NCI-H128 (cell line): ENCODE measurements at regions not wholly inside any gene's neighbourhood (a gene's known extent, or its start where the extent isn't known, plus 50 kb on each side); places are given as distances from the start of the nearest gene placed in this dataset.
"Not testable (repeated sequence)": the region's sequence is repeated elsewhere in the genome, so short reads cannot be mapped to it uniquely, and the experiment has no call there.

ENCODE experiments used
- DNase-seq: peaks from one replicate; lab custom pipeline; 2025; ENCODE audit not compliant: unreplicated experiment; lab: John Stamatoyannopoulos, UW

GRCh38 chr1:243996223-243996622, 54.9 kb upstream of the ZBTB18 start:
- DNase-seq: no peak

DNA sequence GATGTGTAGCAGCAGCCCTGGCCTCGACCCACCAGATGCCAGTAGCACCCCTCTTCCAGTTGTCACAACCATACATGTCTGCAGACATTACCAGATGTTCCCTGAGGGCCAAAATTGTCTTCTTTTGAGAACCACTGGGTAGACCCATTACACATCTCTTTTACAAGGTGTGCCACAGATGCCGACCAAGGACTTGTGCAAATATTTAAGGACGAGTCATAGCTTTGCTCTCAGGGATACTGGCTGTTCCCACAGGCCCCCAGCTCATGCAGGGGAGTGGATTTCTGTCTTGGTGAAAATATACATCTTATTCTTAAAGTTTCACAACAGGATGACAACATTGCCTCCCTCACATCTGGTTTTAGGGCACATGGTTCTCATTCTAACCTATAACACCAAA, 59.4 kb upstream of the ZBTB18 start:
- DNase-seq: no peak

GRCh38 chr1:243984788-243985187, 66.3 kb upstream of the ZBTB18 start:
- no peak for DNase-seq

DNA sequence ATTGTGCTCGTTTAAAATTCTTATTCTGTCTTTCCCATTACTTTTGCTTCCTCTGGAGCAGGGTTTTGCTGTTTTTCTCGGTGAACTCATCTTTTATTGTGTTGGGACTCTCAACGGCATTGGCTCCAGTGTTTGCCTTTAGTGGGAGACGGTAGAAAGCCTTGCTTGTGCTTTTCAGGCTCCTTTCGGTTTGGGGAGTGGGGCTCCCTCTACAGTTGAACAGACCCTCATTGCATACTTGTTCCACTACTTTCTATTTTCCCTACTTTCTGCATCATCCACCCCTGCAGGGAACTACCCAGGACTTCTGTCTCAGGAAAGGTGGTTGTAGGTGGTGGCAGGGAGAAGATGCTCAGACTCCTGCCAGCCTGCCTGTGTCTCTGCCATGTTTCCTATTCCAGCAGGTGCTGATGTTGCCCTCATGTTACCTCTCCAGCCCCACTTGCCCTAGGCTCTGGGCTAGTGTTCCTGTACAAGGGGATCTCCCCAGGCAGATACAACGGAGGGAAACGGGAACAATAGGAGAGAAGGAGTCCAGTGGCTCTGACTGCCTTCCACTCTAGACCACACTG, 68.5 kb upstream of the ZBTB18 start:
- no peak for DNase-seq

DNA sequence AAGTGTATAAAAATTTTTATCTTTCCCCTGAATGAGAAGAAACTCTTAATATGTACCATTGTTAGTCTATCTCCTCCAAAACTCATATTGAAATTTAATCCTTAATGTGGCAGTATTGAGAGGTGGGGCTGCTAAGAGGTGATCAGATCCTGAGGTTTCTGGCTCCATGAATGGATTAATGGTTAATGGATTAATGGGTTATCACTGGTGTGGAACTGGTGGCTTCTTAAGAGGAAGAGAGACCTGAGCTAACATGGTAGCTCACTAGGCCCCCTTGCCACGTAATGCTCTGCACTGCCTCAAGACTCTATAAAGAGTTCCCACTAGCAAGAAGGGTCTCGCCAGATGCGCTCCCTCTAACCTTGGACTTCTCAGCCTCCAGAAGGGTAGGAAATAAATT, 70.6 kb upstream of the ZBTB18 start:
- DNase-seq: no peak

GRCh38 chr1:243980071-243980470, 71.0 kb upstream of the ZBTB18 start:
- no peak for DNase-seq

GRCh38 chr1:243979396-243979795, 71.7 kb upstream of the ZBTB18 start:
- no peak for DNase-seq

DNA sequence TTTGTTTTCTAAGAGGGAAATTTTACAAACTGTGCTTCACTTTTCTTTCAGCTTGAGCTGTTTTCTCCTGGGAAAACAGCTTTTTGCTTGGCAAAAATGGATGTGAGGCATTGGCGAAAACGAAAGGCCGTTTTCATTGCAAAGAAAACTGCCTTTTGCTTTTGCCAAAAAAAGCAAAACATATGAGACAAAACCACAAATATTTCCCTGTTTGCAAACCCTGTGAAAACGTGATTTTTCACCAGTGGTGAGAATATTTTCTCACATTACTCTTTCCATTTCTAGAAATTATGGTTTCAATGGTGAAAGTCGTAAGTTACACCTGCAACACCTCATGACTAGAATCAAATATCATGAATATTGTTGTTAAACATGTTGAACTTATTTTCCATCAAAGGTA, 74.0 kb upstream of the ZBTB18 start:
- no peak for DNase-seq

GRCh38 chr1:243974451-243975292, 76.4 kb upstream of the ZBTB18 start:
- peak; percentile 75 for DNase-seq

DNA sequence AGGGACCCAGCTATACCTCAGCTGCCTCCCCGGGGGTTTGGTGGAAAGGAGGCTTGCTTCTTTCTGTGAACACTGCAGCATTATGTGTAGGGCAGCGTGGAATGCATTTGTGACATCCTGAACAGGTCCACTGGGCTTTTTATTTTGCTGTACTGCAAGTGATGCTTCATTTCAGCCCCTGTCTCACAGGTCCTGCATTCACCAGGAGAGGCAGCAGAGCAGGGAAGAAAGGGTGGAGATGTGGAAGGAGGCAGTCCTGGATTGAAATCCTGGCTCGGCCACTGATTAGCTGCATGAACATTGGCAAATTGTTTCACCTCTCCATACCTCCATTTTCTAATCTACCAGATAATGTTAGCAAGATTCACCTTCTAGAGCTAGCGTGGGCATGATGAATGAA, 77.9 kb upstream of the ZBTB18 start:
- no peak for DNase-seq

GRCh38 chr1:243970077-243970476, 81.0 kb upstream of the ZBTB18 start:
- DNase-seq: no peak

GRCh38 chr1:243968413-243968812, 82.7 kb upstream of the ZBTB18 start:
- no peak for DNase-seq

DNA sequence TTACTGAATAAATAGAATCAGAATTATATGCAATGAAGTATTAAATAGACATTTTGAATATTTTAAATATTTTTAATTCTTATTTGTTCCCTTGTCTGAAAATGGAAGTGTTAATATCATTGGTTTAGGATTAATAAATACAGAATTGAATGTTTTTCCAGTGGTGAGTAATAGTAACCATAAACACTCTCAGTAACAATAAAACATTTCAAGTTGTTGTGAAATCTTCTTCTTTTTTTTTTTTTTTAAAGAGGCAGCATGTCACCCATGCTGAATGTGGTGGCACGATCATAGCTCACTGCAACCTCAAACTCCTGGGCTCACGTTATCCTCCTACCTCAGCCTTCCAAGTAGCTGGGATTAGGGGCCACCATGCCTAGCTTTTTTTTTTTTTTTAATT, 86.2 kb upstream of the ZBTB18 start:
- no peak for DNase-seq

- no peak for DNase-seq
Observed at GRCh38 chr1:243963571-243963970, 87.5 kb upstream of the ZBTB18 start.

DNA sequence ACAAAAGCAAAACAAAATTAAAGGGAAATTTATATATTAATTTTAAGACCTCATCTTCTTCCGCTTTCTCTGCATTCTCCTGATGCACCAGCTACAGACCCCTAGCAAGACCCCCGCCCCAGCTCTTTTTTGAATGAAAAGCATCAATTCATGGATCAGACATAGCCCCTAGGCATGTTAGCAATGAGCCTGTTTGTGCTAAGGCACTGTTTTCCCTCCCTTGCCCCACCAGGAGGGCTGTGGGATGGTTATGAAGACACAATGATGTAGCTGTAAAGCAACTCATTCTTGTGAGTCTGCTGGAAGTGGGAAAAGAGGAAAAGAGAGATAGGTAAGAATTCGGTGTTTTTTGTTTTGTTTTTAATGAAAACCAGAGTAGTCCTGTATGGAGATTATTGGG, 88.5 kb upstream of the ZBTB18 start:
- no peak for DNase-seq

- DNase-seq: no peak
Observed at GRCh38 chr1:243959998-243960397, 91.1 kb upstream of the ZBTB18 start.

DNA sequence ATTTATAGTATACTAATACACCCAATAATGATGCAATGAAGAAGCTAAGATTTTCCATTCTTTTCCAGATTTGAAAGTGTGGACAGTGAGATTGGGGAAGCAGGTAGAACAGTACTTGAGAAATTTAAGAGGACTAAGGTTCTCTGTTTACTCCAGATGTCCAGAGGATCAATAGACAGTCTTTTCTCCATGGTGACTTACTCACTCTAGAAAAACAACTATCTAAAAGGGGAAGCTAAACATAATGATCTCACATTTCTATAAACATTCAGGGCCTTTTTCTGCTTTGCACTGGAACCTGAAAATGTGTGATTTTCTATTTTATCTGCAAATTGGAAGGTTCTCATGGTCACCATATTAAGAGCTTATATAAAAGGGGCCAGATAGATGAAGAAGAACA, 93.9 kb upstream of the ZBTB18 start:
- no peak for DNase-seq

DNA sequence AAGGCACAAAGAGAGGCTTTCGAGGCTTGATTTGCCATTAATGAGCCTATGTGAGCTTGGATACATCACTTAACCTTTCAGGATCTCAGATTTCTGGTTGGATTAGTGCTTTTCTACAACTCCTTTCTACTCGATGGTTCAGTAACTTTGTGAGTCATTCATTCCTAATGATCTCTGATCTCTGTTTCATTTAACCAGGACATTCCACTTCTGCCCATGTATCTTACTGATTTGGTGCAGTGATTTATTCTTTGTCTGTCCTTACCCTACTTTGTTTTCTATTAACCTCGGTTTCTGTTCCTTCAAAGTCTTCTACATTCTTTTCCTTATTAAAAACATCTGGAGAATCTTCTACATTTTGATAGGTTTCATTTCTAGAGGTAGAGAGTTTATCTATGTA, 94.6 kb upstream of the ZBTB18 start:
- DNase-seq: no peak

DNA sequence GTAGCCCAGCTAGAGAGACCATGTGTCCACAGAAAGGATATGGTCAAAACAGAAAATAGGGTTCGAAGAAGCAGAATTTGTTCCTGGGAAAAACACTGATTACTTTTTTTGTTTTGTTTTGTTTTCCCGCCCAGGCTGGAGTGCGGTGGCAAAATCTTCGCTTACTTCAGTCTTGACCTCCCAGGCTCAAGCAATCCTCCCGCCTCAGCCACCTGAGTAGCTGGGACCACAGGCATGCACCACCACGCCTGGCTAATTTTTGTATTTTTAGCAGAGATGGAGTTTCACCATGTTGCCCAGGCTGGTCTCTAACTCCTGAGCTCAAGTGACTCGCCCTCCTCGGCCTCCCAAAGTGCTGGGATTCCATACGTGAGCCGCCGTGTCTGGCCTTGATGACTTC, 99.9 kb upstream of the ZBTB18 start:
- not testable (repeated sequence) for DNase-seq

DNA sequence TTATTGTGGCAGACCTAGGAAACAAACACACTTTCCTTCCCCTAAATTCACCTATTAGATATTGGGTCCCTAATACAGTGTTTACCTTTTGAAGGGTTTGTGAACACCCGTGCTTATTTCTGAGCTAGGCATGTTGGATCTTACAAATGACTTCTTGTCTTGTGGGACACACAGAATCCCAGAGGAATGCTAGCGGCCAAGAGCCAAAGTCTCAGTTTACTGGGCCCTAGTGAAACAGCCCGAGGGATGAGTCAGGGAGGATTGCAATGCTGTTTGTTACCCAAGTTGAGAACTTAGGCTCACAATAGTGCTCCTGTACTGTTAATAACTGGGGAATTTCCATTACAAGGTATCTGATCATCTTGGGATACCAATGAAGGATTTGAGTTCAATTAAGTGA, 100.1 kb upstream of the AKT3 start:
- DNase-seq: no peak

GRCh38 chr1:243946946-243947345, 96.9 kb upstream of the AKT3 start:
- no peak for DNase-seq

GRCh38 chr1:243946253-243946652, 96.2 kb upstream of the AKT3 start:
- DNase-seq: no peak

- DNase-seq: no peak
Observed at GRCh38 chr1:243945727-243946126, 95.7 kb upstream of the AKT3 start.
